ENCODE measurements at regions not wholly inside any gene's neighbourhood (a gene's known extent, or its start where the extent isn't known, plus 50 kb on each side); places are given as distances from the start of the nearest gene placed in this dataset.
A peak's percentile ranks its signal among the peaks of the same experiment; 100 is the strongest.

GRCh38 chr4:120327276-120327675 lies 260.6 kb upstream of the MAD2L1 start:
- H3K14ac ChIP-seq (ENCODE audit: insufficient read depth, low read length), result no peak overlapping the region
- H2BK5ac ChIP-seq (ENCODE audit: insufficient read length, low read length), result no peak overlapping the region
- Mint-ChIP-seq H3K4me3 (no peak overlapping the region), H3K36me3 (ENCODE audit: insufficient read depth in 1 of 3, low read depth in 3 of 3) (no peaks in the 10 kb centered on the region), H3K27me3 (ENCODE audit: low read depth) (no peaks in the 10 kb centered on the region), H3K27ac (peak overlapping the region in 2 of 3 experiments; percentile 14 to 32; a peak in 2 of 7 replicates), H3K9me3 (no peaks in the 10 kb centered on the region), H3K4me1 (peaks cover 6 to 8% of the 10 kb centered on the region in 2 experiments)
- no peak overlapping the region for H3K9ac ChIP-seq (ENCODE audit: extremely low read depth, insufficient read length, low read length)
- H3K27ac ChIP-seq (ENCODE audit: insufficient read length, low read depth, low read length), result no peak overlapping the region
- no peak overlapping the region for H3K18ac ChIP-seq (ENCODE audit: insufficient read length, low read depth, low read length)
- no peak overlapping the region for H2BK15ac ChIP-seq (ENCODE audit: low read depth, low read length)
- no peak for DNase-seq
- no peak overlapping the region for H3K4me2 ChIP-seq (ENCODE audit: insufficient read depth, insufficient read length, low read length)
- H3K79me2 ChIP-seq (ENCODE audit: insufficient read depth, low read length), result no peaks in the 10 kb centered on the region
- H4K91ac ChIP-seq (ENCODE audit: insufficient read length, low read depth, low read length), result no peak overlapping the region
- no peak overlapping the region for H3K56ac ChIP-seq (ENCODE audit: insufficient read length, low read depth, low read length)
- H3K23ac ChIP-seq (ENCODE audit: insufficient read length, low read depth, low read length), result no peak overlapping the region
- H3K27me3 ChIP-seq (ENCODE audit: insufficient read depth, low read length), result no peaks in the 10 kb centered on the region
- no peaks in the 10 kb centered on the region for H3K9me3 ChIP-seq (ENCODE audit: control insufficient read depth, low read depth, low read length)
- H3K79me1 ChIP-seq (ENCODE audit: insufficient read depth, low read depth, low read length, poor library complexity, severe bottlenecking), result no peaks in the 10 kb centered on the region
- no peak overlapping the region for H3T11ph ChIP-seq (ENCODE audit: low read length)
- H2BK20ac ChIP-seq (ENCODE audit: low read depth, low read length, poor library complexity, severe bottlenecking), result no peak overlapping the region
- no peak overlapping the region for H2AFZ ChIP-seq (ENCODE audit: low read length)
- no peaks in the 10 kb centered on the region for H3K4me1 ChIP-seq (ENCODE audit: insufficient read depth, low read length)
- H2AK5ac ChIP-seq (ENCODE audit: insufficient read length, low read length), result no peak overlapping the region
- TF ChIP-seq CTCF (conservative IDR thresholded peaks at IDR 0.05), result no peak
- H4K5ac ChIP-seq (ENCODE audit: insufficient read length, low read depth, low read length), result no peak overlapping the region
- no peaks in the 10 kb centered on the region for H4K20me1 ChIP-seq (ENCODE audit: control insufficient read depth, insufficient read depth, insufficient read length)
- H2BK12ac ChIP-seq (ENCODE audit: insufficient read length, low read depth, low read length), result no peak overlapping the region
- H3K4ac ChIP-seq (ENCODE audit: low read depth, low read length), result no peak overlapping the region
- no peak overlapping the region for H2BK120ac ChIP-seq (ENCODE audit: low read depth, low read length, poor library complexity, severe bottlenecking)
- H3K23me2 ChIP-seq (ENCODE audit: insufficient read length, low read depth, low read length, poor library complexity, severe bottlenecking), result no peaks in the 10 kb centered on the region
- H4K8ac ChIP-seq (replicated peaks; ENCODE audit: insufficient read length, low read depth, low read length), result no peak overlapping the region

Measured in H9 (cell line).